GM18867 (cell line): ENCODE measurements at regions not wholly inside any gene's neighbourhood (a gene's known extent, or its start where the extent isn't known, plus 50 kb on each side); places are given as distances from the start of the nearest gene placed in this dataset.

Experiments
- ATAC-seq: cut with Tn5 transposase; IDR thresholded peaks from one replicate; pipeline ENCODE4 v1.9.1; 2021; ENCODE audit warnings: mild to moderate bottlenecking, moderate library complexity; ENCODE audit not compliant: unreplicated experiment

DNA sequence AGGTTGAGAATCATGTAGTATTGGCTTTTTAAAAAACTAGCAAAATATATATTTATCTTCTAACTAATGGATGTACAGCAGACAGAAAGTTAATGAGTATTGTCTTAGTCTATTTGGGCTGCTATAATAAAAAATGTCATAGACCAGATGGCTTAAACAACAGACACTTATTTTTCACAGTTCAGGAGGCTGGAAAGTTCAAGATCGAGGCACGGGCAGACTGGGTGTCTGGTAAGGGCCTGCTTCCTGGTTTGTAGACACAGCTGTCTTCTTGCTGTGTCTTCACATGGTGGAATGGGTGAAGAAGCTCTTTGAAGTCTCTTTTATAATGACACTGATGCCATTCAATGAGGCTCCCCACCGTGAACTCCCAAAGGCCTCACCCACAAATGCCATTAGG is 70.1 kb upstream of the KRR1 start:
- no peak for ATAC-seq

DNA sequence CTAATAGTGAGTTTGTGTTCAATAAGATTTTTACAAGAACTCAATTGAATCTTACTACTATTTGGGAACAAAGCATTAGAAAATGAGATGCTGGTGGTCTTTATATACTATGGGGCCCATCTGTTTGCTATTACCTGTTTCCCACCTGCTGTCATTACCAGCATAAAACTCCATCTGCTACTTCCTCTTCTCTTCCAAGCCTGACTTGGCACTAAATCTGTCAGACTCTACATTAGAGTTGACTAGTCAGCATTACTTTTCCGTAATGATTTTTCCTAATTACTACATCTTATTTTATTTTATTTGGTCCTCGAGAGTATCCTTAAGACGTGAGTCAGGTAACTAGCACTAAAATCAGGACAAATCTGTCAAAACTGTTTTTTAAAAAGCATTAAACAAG is 68.1 kb upstream of the KRR1 start:
- no peak for ATAC-seq

DNA sequence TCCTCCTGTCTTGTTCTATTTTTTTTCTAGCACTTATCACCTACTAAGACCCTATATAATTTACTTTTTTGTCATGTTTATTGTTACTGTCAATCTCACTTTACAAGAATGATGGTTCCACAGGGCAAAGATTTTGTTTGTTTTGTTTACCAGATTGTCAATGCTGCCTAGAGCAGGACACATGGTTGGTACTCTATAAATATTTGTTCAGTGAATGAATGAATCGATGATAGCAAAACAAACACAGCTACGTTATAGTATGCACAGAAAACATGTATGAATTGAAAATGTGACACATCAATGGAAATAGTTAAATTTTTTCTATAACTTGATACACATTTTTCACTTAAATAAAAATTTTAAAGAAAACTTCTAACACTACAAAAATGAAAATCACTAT is 67.1 kb upstream of the KRR1 start:
- ATAC-seq, result no peak

DNA sequence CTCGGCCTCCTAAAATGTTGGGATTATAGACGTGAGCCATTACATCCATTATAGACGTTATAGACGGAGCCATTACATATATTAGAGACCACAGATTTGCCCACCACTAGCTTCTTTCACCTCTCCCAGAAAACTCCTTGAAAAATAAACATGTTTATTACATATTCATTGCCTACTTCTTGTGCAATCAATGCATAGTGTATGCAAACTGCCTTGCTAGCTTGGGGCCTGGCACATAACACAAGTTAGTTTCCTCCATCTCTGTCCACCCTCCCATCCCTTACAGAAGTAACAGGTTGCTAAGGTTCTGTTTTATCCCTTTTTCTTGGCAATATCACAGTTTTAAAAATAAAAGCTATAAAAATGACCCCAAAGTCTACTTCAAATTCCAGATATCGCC is 66.4 kb upstream of the KRR1 start:
- ATAC-seq, result no peak

DNA sequence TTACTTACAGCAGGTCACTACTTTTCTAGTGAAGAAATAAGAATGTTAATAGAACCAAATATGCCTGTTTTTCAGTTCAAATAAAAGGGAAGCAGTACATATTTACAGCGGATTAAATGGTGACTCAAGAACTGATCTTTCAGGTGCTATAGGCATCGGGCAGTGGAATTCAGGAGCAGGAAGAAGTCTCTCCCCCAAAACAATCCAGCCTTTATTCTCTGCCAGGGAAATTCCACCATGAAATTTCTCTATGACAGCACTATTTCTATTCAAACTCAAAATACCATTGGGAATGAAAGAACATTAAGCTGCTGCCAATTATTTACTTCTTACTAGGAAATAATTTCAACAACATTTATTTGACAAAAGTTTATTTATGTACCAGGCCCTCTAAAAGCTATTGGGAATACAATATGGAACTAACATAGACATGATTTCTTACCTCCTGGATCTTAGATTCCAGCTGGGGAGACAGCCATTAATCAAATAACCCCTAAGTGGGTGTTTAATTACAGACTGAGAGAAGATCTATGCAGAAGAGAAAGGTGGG is 60.3 kb upstream of the KRR1 start:
- ATAC-seq, result no peak

DNA sequence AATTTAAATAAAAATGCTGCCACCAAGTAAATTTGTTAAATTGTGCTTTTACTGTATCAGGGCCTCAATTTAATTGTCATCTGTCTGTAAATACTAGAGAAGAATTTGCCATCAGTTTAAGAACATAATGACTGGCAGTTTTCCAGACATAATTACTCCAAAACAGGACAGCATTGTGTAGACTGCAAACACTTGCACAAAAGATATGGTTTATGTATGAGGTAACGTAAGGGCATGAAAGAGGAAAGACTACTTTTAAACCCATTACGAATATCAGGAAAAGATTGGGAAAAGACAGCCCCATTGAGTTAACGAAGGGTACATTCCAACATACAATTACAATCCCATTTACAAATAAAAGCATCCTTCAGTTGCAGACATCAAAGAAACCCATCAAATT is 59.8 kb upstream of the KRR1 start:
- ATAC-seq, result no peak

DNA sequence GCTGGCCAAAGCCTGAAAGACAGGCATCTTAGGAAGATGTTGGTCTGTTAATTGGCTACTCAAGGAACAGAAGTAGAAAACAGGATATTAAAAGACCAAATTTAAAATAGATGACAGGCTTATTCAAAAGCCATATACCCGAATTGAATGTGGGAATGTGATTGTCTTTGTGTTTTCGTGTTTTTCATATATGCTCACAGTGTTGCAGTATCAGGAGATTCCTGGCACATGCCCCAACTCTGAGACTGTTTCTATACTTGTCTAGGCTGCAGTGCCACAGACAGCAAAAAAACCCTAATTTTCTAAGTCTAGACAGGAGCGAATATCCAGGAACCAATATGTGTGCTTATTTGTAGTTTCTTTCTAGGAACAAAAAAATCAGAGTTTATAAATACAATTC is 57.4 kb upstream of the KRR1 start:
- no peak for ATAC-seq

DNA sequence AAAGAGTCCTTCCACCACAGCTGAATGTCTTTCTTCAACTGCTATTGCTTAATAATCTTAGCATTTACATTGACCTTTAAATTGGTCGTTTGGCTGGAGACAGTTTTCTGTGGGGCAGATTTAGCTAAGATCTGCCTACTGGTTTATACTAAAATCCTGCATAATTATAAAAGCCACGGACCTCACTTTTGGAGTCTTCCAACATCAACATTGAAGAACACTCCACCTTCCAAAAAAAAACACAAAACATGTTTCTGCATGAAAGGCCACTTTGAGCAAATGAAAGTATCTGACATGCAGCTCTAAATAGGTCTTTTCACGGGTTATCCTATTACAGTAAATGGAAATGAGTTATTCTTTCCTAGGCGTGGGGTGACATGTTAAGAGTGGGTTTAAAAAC is 57.0 kb upstream of the KRR1 start:
- ATAC-seq, result no peak

DNA sequence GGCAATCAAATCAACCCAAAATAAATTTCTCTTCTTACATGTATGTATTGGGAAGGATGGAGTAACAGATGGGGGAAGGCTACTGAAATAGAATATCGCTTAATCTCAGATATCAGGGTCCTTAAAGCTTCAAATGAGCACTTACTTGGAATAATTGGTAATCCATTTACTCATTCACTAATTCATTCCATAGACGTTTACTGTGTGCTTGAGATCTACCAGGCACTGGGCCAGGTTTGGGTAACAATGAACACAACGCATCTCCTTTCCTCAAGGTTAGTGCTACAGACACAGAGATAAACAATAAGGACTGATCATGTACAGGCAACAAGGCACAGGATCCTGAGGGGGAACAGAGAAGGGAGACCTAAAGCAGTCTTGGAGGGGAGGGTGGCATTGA is 54.4 kb upstream of the KRR1 start:
- no peak for ATAC-seq

DNA sequence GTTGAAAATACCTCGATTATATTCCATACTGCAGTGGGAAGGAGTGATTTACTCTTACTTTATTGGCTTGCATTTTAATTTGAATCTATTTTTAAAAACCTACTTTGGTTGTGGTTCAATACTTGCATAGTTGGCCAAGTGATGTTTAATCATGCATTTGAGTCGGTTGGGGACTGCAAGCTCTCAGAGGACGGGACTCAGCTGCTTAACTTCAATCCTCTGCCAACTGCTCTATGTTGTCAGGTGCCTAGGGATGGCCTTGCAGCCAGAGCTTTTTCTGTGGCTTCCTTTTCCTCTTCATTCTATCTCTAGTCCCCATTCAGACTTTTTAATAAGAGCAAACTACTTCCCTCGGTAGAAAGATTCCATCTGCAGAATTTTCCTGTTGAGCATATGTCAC is 53.4 kb upstream of the KRR1 start:
- no peak for ATAC-seq

DNA sequence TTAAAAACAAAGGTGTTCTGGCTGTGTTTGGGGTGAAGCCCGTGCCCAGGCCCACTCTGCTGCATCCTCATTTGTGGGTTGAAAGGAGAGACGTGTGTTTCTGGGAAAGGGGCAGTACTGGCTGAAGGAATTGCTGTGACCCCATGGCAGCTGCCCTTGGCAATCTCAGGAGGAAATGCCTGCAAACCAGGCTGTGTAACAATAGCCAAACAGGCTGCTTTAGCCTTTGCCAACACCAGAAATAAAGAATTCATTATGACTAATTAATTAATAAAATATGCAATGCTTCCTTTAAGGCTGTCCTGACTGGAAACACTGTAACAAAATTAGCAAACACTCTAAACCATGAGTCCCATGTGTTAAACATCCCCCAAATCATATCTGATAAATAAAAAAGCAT is 53.0 kb upstream of the KRR1 start:
- no peak for ATAC-seq

DNA sequence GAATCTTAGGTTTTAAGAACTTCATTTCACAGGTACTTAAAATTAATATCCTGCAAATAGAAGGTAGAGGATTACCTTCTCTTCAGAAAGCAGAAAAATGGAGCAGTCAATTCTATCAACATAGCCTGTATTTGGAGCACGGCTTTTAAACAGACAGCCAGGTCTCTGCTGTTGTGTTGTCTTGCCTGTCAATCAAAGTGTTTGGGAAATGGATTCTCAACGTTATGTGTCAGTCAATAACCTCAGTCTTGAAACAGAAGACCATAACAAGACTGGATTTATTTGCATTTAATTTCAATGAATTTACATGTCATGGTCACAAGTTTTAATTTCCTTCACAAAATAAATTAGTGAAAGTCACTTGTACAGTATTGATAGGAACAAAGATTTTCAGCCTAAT is 51.9 kb upstream of the KRR1 start:
- no peak for ATAC-seq

DNA sequence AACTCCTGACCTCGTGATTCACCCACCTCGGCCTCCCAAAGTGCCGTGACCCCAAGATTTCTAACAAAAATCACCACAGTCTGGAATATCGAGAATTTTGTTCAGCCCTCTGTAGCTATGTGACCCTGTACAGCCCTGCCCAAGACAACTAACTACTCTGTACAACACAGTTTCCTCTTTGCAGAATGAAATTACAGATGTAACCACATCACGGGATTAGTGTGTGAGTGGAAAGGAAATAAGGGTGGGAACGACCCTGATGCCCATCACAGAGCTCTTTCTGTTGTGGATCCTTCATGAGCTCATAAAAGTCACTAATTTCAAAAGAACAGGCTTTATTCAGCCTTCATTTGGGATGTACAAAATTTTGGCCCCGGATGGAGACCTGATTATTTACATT is 50.5 kb upstream of the KRR1 start:
- no peak for ATAC-seq
